GM19463 (cell line): ENCODE measurements at regions not wholly inside any gene's neighbourhood (a gene's known extent, or its start where the extent isn't known, plus 50 kb on each side); places are given as distances from the start of the nearest gene placed in this dataset.
"Not testable (repeated sequence)": the region's sequence is repeated elsewhere in the genome, so short reads cannot be mapped to it uniquely, and the experiment has no call there.

Source experiments
- ATAC-seq: cut with Tn5 transposase; IDR thresholded peaks from one replicate; pipeline ENCODE4 v1.9.1; 2021; ENCODE audit warnings: mild to moderate bottlenecking, moderate library complexity; ENCODE audit not compliant: unreplicated experiment

- ATAC-seq, result not testable (repeated sequence)
Observed at GRCh38 chr5:42868417-42868816, 56.7 kb upstream of the SELENOP start.

GRCh38 chr5:42864749-42865148, 53.1 kb upstream of the SELENOP start:
- not testable (repeated sequence) for ATAC-seq
